ENCODE measurements at regions not wholly inside any gene's neighbourhood (a gene's known extent, or its start where the extent isn't known, plus 50 kb on each side); places are given as distances from the start of the nearest gene placed in this dataset.

DNA sequence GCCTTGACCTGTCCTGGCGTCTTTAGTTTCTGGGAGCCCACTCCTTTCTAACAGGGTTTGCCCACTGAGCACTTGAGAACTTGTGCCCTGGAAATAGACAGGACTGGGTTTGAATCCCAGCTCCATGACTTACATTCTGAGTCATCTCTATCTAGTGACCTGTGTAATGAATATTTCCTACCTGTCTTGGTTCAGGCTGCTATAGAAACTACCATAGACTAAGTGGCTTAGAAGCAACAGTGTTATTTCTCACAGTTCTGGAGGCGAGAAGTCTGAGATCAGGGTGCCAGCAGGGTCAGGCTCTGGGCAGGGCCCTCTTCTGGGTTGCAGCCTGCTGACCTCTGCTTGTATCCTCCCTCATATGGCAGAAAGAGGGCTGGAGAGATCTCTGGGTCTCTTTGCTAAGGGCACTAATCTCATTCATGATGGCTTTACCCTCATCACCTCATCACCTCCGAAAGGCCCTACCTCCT, 110.7 kb upstream of the DHX40 start (continued):
- TF ChIP-seq TARDBP (IDR thresholded peaks at IDR 0.05; ENCODE audit: borderline replicate concordance) (no peak), BCL11A (IDR thresholded peaks at IDR 0.05; ENCODE audit: low read depth, low read length) (no peak), EGR1 (IDR thresholded peaks at IDR 0.05; ENCODE audit: borderline replicate concordance in 1 of 2, low read depth in 2 of 2, low read length in 2 of 2) (no peak)

DNA sequence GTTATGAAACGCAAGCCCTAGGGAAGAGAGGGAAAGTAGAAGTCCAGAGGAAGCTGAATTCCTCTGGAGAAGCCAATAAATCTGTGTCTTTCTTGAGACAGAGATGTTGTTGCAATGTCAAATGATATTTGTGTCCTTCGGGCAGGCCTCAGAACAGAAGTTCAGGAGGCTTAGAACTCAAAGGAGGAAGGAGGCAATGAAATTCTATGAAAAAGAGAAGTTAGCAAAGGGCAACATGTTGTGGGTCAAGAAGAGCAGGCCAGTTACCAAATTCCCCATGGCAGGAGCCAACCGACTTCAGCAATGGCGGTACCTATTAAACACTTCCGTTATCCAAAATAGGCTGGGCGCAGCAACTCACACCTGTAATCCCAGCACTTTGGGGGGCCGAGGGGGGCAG, 109.0 kb upstream of the DHX40 start:
- POLR2A ChIA-PET, result interaction anchor here (0.5 to 0.7 kb wide), 2 partner anchors 206 to 931 kb away, joined by 3 to 4 read pairs; no protein-coding TSS in a partner anchor
- BruUV-seq (replicated peaks), result no TSS peak

More for the DNA sequence above, 109.0 kb upstream of the DHX40 start:
- RAD21 ChIA-PET (ENCODE audit: unreplicated experiment), result no interaction called here
- H3K27me3 ChIP-seq (replicated peaks in 1 of 2; ENCODE audit: control insufficient read depth in 2 of 2, insufficient read depth in 2 of 2, low read length in 1 of 2), result no peaks in the 10 kb centered on the region
- in situ Hi-C loops (cut with MboI), result no loop called here
- no peak overlapping the region for H3K4me3 ChIP-seq
- H4K20me1 ChIP-seq (ENCODE audit: control insufficient read depth, insufficient read depth), result no peaks in the 10 kb centered on the region
- ATAC-seq (no peak), DNase-seq (ENCODE audit: low read depth, low spot score) (no peak), FAIRE-seq (no peak)
- no peak overlapping the region for H3K4me2 ChIP-seq (ENCODE audit: control insufficient read depth, insufficient read depth)
- no peak overlapping the region for H3K9ac ChIP-seq (ENCODE audit: control insufficient read depth, insufficient read depth, low read length)
- H3K27ac ChIP-seq (ENCODE audit: control insufficient read depth, insufficient read depth), result no peak overlapping the region
- no peaks in the 10 kb centered on the region for H3K4me1 ChIP-seq (ENCODE audit: control insufficient read depth, insufficient read depth, low read length)
- H3K9me3 ChIP-seq (replicated peaks; ENCODE audit: control insufficient read depth, insufficient read depth, low read length), result no peaks in the 10 kb centered on the region
- H3K36me3 ChIP-seq (ENCODE audit: control insufficient read depth in 2 of 2, insufficient read depth in 2 of 2, low read length in 1 of 2), result no peaks in the 10 kb centered on the region
- H2AFZ ChIP-seq (ENCODE audit: control insufficient read depth, low read depth, low read length), result no peak overlapping the region
- 64% methylated on average over 7 of the region's 7 CpGs for WGBS (ENCODE audit: insufficient coverage, insufficient replicate concordance, low lambda C conversion rate, missing lambda C conversion rate)
- SMC1A ChIA-PET (ENCODE audit: uncharacterized antibody, unreplicated experiment), result interaction anchor here (1.1 kb wide), 1 partner anchor 9 kb away, joined by 3 read pairs; no protein-coding TSS in a partner anchor
- CTCF ChIA-PET, result no interaction called here
- H3K79me2 ChIP-seq (ENCODE audit: control insufficient read depth, insufficient read depth, low read length), result no peaks in the 10 kb centered on the region
- TF ChIP-seq POU2F2 (IDR thresholded peaks at IDR 0.05; ENCODE audit: borderline replicate concordance, low read depth, low read length), result no peak
- TF ChIP-seq, protein P1, sequence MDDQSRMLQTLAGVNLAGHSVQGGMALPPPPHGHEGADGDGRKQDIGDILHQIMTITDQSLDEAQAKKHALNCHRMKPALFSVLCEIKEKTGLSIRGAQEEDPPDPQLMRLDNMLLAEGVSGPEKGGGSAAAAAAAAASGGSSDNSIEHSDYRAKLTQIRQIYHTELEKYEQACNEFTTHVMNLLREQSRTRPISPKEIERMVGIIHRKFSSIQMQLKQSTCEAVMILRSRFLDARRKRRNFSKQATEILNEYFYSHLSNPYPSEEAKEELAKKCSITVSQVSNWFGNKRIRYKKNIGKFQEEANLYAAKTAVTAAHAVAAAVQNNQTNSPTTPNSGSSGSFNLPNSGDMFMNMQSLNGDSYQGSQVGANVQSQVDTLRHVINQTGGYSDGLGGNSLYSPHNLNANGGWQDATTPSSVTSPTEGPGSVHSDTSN (IDR thresholded peaks at IDR 0.05; ENCODE audit: insufficient replicate concordance, low read depth, low read length), result no peak
- TF ChIP-seq IRF4 (IDR thresholded peaks at IDR 0.05; ENCODE audit: low read depth, low read length), result no peak
- no peak for TF ChIP-seq TCF7 (IDR thresholded peaks at IDR 0.05; ENCODE audit: borderline replicate concordance)
- no peak for TF ChIP-seq YY1 (IDR thresholded peaks at IDR 0.05; ENCODE audit: low read depth, low read length)
- TF ChIP-seq RELA (IDR thresholded peaks at IDR 0.05; ENCODE audit: borderline replicate concordance, partially characterized antibody), result no peak
- TF ChIP-seq CREM (IDR thresholded peaks at IDR 0.05; ENCODE audit: low read depth), result no peak
- TF ChIP-seq HDAC6 (IDR thresholded peaks at IDR 0.05; ENCODE audit: unreplicated experiment), result no peak
- no peak for TF ChIP-seq PAX8 (IDR thresholded peaks at IDR 0.05)
- TF ChIP-seq, protein P2, sequence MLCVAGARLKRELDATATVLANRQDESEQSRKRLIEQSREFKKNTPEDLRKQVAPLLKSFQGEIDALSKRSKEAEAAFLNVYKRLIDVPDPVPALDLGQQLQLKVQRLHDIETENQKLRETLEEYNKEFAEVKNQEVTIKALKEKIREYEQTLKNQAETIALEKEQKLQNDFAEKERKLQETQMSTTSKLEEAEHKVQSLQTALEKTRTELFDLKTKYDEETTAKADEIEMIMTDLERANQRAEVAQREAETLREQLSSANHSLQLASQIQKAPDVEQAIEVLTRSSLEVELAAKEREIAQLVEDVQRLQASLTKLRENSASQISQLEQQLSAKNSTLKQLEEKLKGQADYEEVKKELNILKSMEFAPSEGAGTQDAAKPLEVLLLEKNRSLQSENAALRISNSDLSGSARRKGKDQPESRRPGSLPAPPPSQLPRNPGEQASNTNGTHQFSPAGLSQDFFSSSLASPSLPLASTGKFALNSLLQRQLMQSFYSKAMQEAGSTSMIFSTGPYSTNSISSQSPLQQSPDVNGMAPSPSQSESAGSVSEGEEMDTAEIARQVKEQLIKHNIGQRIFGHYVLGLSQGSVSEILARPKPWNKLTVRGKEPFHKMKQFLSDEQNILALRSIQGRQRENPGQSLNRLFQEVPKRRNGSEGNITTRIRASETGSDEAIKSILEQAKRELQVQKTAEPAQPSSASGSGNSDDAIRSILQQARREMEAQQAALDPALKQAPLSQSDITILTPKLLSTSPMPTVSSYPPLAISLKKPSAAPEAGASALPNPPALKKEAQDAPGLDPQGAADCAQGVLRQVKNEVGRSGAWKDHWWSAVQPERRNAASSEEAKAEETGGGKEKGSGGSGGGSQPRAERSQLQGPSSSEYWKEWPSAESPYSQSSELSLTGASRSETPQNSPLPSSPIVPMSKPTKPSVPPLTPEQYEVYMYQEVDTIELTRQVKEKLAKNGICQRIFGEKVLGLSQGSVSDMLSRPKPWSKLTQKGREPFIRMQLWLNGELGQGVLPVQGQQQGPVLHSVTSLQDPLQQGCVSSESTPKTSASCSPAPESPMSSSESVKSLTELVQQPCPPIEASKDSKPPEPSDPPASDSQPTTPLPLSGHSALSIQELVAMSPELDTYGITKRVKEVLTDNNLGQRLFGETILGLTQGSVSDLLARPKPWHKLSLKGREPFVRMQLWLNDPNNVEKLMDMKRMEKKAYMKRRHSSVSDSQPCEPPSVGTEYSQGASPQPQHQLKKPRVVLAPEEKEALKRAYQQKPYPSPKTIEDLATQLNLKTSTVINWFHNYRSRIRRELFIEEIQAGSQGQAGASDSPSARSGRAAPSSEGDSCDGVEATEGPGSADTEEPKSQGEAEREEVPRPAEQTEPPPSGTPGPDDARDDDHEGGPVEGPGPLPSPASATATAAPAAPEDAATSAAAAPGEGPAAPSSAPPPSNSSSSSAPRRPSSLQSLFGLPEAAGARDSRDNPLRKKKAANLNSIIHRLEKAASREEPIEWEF (IDR thresholded peaks at IDR 0.05; ENCODE audit: insufficient replicate concordance, low read depth, low read length), result no peak
- intact Hi-C loops (cut with micrococcal nuclease; ENCODE audit: unreplicated experiment), result no loop called here
